Endothelial cell of umbilical vein (primary cell): ENCODE measurements at regions not wholly inside any gene's neighbourhood (a gene's known extent, or its start where the extent isn't known, plus 50 kb on each side); places are given as distances from the start of the nearest gene placed in this dataset.

Experiments
- BruUV-seq: library from RNA; stranded (reverse); fragments of 400-500 nt; replicated peaks from 2 replicates; lab custom pipeline; 2021; lab: Mats Ljungman, UMichigan
- CTCF ChIA-PET: fragments of 300-600, 350-600 bp; sonication (Branson Sonifier 250); formaldehyde crosslinking; loops from one replicate; lab custom pipeline; 2021; ENCODE audit warnings: antibody characterized with exemption, inconsistent platforms; lab: Charles Lee
- POLR2A ChIA-PET: fragments of 300-600, 350-600 bp; sonication (Branson Sonifier 250); formaldehyde crosslinking; loops from one replicate; lab custom pipeline; 2021; ENCODE audit warnings: antibody characterized with exemption, inconsistent platforms; lab: Charles Lee
- DNase-seq: peaks from one replicate; pipeline ENCODE4 v3.0.0-alpha.2; 2011; ENCODE audit warnings: low read depth, low spot score
- FAIRE-seq: peaks from 2 replicates; lab custom pipeline; 2011; peaks lifted over from hg19 to GRCh38; lab: Jason Lieb, UNC
- H2AFZ ChIP-seq: 2 replicates; pipeline ENCODE4 v1.6.0; 2012; ENCODE audit warnings: low read depth, low read length, control low read depth, inconsistent platforms
- H3K27ac ChIP-seq: 2 replicates; pipeline ENCODE4 v1.5.1; 2011; ENCODE audit warnings: low read depth, mild to moderate bottlenecking, control low read depth, low read length, moderate library complexity; ENCODE audit not compliant: insufficient read depth
- H3K27me3 ChIP-seq, 2 experiments: 2 replicates each; pipeline versions ENCODE4 v1.6.0 to v1.6.1; 2011; ENCODE audit warnings: low read length in 2 of 2, mixed read lengths in 1 of 2; ENCODE audit not compliant: control insufficient read depth in 2 of 2, insufficient read depth in 2 of 2
- H3K36me3 ChIP-seq, 2 experiments: 2 replicates in 1 of 2; 3 replicates in 1 of 2; pipeline ENCODE4 v1.5.1; 2011; ENCODE audit warnings: low read length in 2 of 2, mild to moderate bottlenecking in 1 of 2, moderate library complexity in 1 of 2; ENCODE audit not compliant: control insufficient read depth in 2 of 2, insufficient read depth in 2 of 2; ENCODE audit errors: extremely low read depth in 1 of 2
- H3K4me1 ChIP-seq: 3 replicates; pipeline ENCODE4 v1.5.1; 2011; ENCODE audit warnings: mild to moderate bottlenecking, low read length; ENCODE audit not compliant: control insufficient read depth, insufficient read depth; ENCODE audit errors: extremely low read depth
- H3K4me2 ChIP-seq: 2 replicates; pipeline ENCODE4 v1.6.1; 2011; ENCODE audit warnings: low read length, control low read depth, mixed read lengths; ENCODE audit not compliant: insufficient read depth
- H3K4me3 ChIP-seq, 3 experiments: fragments of 200-600 bp in 1 of 3; sonication (generic), shearing (Covaris generic) in 1 of 3; replicated peaks in 1 of 3; 2 replicates each; pipeline ENCODE4 v1.5.1; 2011 to 2016; ENCODE audit warnings: control low read depth in 3 of 3, low read length in 3 of 3, mild to moderate bottlenecking in 2 of 3, inconsistent platforms in 1 of 3, low read depth in 1 of 3, moderate library complexity in 1 of 3; ENCODE audit not compliant: insufficient read depth in 1 of 3
- H3K79me2 ChIP-seq: 2 replicates; pipeline ENCODE4 v1.6.0; 2012; ENCODE audit warnings: low read length, inconsistent platforms; ENCODE audit not compliant: control insufficient read depth, insufficient read depth
- H3K9ac ChIP-seq: replicated peaks from 2 replicates; pipeline ENCODE3; 2011; ENCODE audit warnings: low read length, control low read depth; ENCODE audit not compliant: insufficient read depth; ENCODE audit errors: extremely low read depth
- H3K9me1 ChIP-seq: replicated peaks from 3 replicates; pipeline ENCODE4 v1.6.0; 2011; ENCODE audit warnings: mild to moderate bottlenecking, low read length; ENCODE audit not compliant: control insufficient read depth, insufficient read depth; ENCODE audit errors: extremely low read depth
- H3K9me3 ChIP-seq: replicated peaks from 2 replicates; pipeline ENCODE4 v1.5.1; 2012; ENCODE audit warnings: low read length, inconsistent platforms; ENCODE audit not compliant: control insufficient read depth, insufficient read depth
- H4K20me1 ChIP-seq: replicated peaks from 2 replicates; pipeline ENCODE3; 2011; ENCODE audit warnings: mild to moderate bottlenecking, low read length; ENCODE audit not compliant: control insufficient read depth, insufficient read depth; ENCODE audit errors: extremely low read depth
- CTCF ChIP-seq, 2 donors: IDR thresholded peaks; 1 replicate in 1 of 2; 2 replicates in 1 of 2; pipeline ENCODE4 v1.5.1; 2011; ENCODE audit warnings: low read length in 2 of 2, mild to moderate bottlenecking in 2 of 2, moderate library complexity in 2 of 2, control low read depth in 1 of 2, inconsistent platforms in 1 of 2, low read depth in 1 of 2; ENCODE audit not compliant: insufficient read depth in 1 of 2; ENCODE audit errors: extremely low read depth in 1 of 2
- EZH2 ChIP-seq: IDR thresholded peaks from 2 replicates; pipeline ENCODE4 v1.6.1; 2012; ENCODE audit warnings: borderline replicate concordance, low read depth, mild to moderate bottlenecking, moderate library complexity, low read length, inconsistent platforms; ENCODE audit not compliant: severe bottlenecking
- FOS ChIP-seq: IDR thresholded peaks from 2 replicates; pipeline ENCODE4 v1.6.1; 2011; ENCODE audit warnings: mild to moderate bottlenecking, low read length, moderate library complexity, borderline replicate concordance; ENCODE audit not compliant: insufficient read depth
- dilution Hi-C: fragments of 300-500 bp; cut with MboI; formaldehyde crosslinking; loops from one replicate; pipeline ENCODE4 v1.15.0; 2019; ENCODE audit warnings: low sequenced_read_pairs; ENCODE audit not compliant: extremely low pct_ligation_motif_present
- intact Hi-C: fragments of 100-400 bp; cut with micrococcal nuclease; formaldehyde crosslinking; loops from one replicate; pipeline ENCODE4 v1.10.0; 2022

- no peaks in the 10 kb centered on the region for H3K9me3 ChIP-seq
- no peaks in the 10 kb centered on the region for H3K36me3 ChIP-seq
- H2AFZ ChIP-seq: no peak overlapping the region
- H3K4me3 ChIP-seq: no peak overlapping the region
- no peaks in the 10 kb centered on the region for H4K20me1 ChIP-seq
- H3K79me2 ChIP-seq: no peaks in the 10 kb centered on the region
- H3K4me1 ChIP-seq: no peaks in the 10 kb centered on the region
- ChIA-PET CTCF (interaction anchor here (0.6 to 4.2 kb wide), 32 partner anchors 10 to 542 kb away, joined by 3 to 98 read pairs (median 4); partner anchors contain the start of gene TNRC6C), POLR2A (interaction anchor here (0.7 kb wide), 1 partner anchor 416 kb away, joined by 4 read pairs; the partner anchor contains the start of gene TNRC6C)
- BruUV-seq: no TSS peak
- peaks cover 28 to 30% of the 10 kb centered on the region in 2 experiments for H3K27me3 ChIP-seq
- no peak overlapping the region for H3K9ac ChIP-seq
- no peak overlapping the region for H3K27ac ChIP-seq
- no peaks in the 10 kb centered on the region for H3K9me1 ChIP-seq
- intact Hi-C loops: loop anchor here (1.0 to 5.0 kb wide), 2 partner anchors 199 to 471 kb away; no protein-coding TSS in a partner anchor
- DNase-seq: peak; percentile 71
- no peak overlapping the region for H3K4me2 ChIP-seq
- dilution Hi-C loops: no loop called here
- TF ChIP-seq FOS (no peak), EZH2 (peak; percentile 39), CTCF (IDR thresholded peaks at IDR 0.05; ENCODE audit: extremely low read depth in 1 of 2, insufficient read depth in 1 of 2, low read depth in 1 of 2, low read length in 2 of 2) (peak; percentile 84 to 87)
- FAIRE-seq: peak; percentile 69
These were observed 402.1 kb downstream of the SEC14L1 start for GRCh38 chr17:77542551-77543490.
